K562 (cell line): ENCODE measurements at regions not wholly inside any gene's neighbourhood (a gene's known extent, or its start where the extent isn't known, plus 50 kb on each side); places are given as distances from the start of the nearest gene placed in this dataset.

Experiments
- ATAC-seq: fragments of 200-7000 bp; cut with Tn5 transposase; 3 replicates; pipeline ENCODE4 v1.9.1; 2020; ENCODE audit warnings: moderate library complexity
- BruUV-seq: library from RNA; stranded (reverse); fragments of 400-500 nt; replicated peaks from 2 replicates; lab custom pipeline; 2021; lab: Mats Ljungman, UMichigan
- CTCF ChIA-PET: fragments of 300-600 bp; formaldehyde crosslinking; extraction: SDS; loops from one replicate; lab custom pipeline; 2021; ENCODE audit warnings: low intra/inter-chr PET ratio; lab: Yijun Ruan, JAX
- POLR2A ChIA-PET: fragments of 300-600, 350-650 bp; sonication (Branson Sonifier 250); formaldehyde crosslinking; extraction: SDS; loops from one replicate; lab custom pipeline; 2021; ENCODE audit warnings: antibody characterized with exemption, inconsistent platforms; lab: Yijun Ruan, JAX
- DNase-seq, 4 experiments: peaks; one replicate each; pipeline versions ENCODE4 v3.0.0 to v3.0.0-alpha.2; 2011 to 2018; ENCODE audit warnings: low spot score in 3 of 4, mixed read lengths in 3 of 4; ENCODE audit errors: extremely low read depth in 1 of 4
- FAIRE-seq: peaks from 2 replicates; lab custom pipeline; 2011; peaks lifted over from hg19 to GRCh38; lab: Jason Lieb, UNC
- H2AFZ ChIP-seq: 2 replicates; pipeline ENCODE4 v1.6.0; 2011; ENCODE audit warnings: low read depth, low read length, control low read depth, inconsistent platforms
- H3K27ac ChIP-seq: fragments of 200-600 bp; 3 replicates; pipeline ENCODE4 v1.8.0; 2011; ENCODE audit warnings: low read depth, mild to moderate bottlenecking, control low read depth, inconsistent platforms, low read length, moderate library complexity, mixed read lengths; ENCODE audit errors: extremely low read depth
- H3K27me3 ChIP-seq, 2 experiments: fragments of 300-600 bp in 1 of 2; 2 replicates in 1 of 2; 3 replicates in 1 of 2; pipeline versions ENCODE4 v1.6.0 to v1.8.0; 2011; ENCODE audit warnings: inconsistent platforms in 2 of 2, low read length in 2 of 2, mild to moderate bottlenecking in 1 of 2, mixed read lengths in 1 of 2, moderate library complexity in 1 of 2; ENCODE audit not compliant: control insufficient read depth in 2 of 2, insufficient read depth in 2 of 2
- H3K36me3 ChIP-seq: fragments of 300-600 bp; 3 replicates; pipeline ENCODE4 v1.8.0; 2011; ENCODE audit warnings: mild to moderate bottlenecking, low read length, inconsistent platforms; ENCODE audit not compliant: control insufficient read depth, insufficient read depth
- H3K4me1 ChIP-seq, 2 experiments: fragments of 200-600 bp in 1 of 2; replicated peaks in 1 of 2; 2 replicates in 1 of 2; 3 replicates in 1 of 2; pipeline versions ENCODE4 v1.5.1 to v1.8.0; 2011; ENCODE audit warnings: inconsistent platforms in 2 of 2, low read length in 2 of 2, mild to moderate bottlenecking in 1 of 2, mixed read lengths in 1 of 2, moderate library complexity in 1 of 2; ENCODE audit not compliant: control insufficient read depth in 2 of 2, insufficient read depth in 2 of 2
- H3K4me2 ChIP-seq: 2 replicates; pipeline ENCODE4 v1.6.1; 2011; ENCODE audit warnings: low read length, control low read depth, inconsistent platforms, mixed read lengths; ENCODE audit not compliant: insufficient read depth
- H3K4me3 ChIP-seq: fragments of 200-600 bp; sonication (generic), shearing (Covaris generic); 2 replicates; pipeline ENCODE4 v1.5.1; 2016; ENCODE audit warnings: control low read depth, inconsistent platforms
- H3K79me2 ChIP-seq: fragments of 200-600 bp; 3 replicates; pipeline ENCODE4 v1.8.0; 2011; ENCODE audit warnings: low read length, inconsistent platforms; ENCODE audit not compliant: control insufficient read depth, insufficient read depth
- H3K9ac ChIP-seq, 2 experiments: 2 replicates each; pipeline versions ENCODE4 v1.6.0 to v1.6.1; 2011; ENCODE audit warnings: low read depth in 2 of 2, low read length in 2 of 2, control low read depth in 1 of 2, inconsistent platforms in 1 of 2, mild to moderate bottlenecking in 1 of 2, mixed read lengths in 1 of 2; ENCODE audit not compliant: insufficient read depth in 1 of 2
- H3K9me1 ChIP-seq: one replicate; pipeline ENCODE4 v1.6.0; 2011; ENCODE audit warnings: inconsistent platforms, mild to moderate bottlenecking, low read length, moderate library complexity; ENCODE audit not compliant: control insufficient read depth, insufficient read depth
- H3K9me3 ChIP-seq: replicated peaks from 2 replicates; pipeline ENCODE4 v1.5.1; 2011; ENCODE audit warnings: low read depth, low read length, inconsistent platforms; ENCODE audit not compliant: control insufficient read depth, insufficient read depth
- H4K20me1 ChIP-seq: replicated peaks from 2 replicates; pipeline ENCODE4 v1.6.1; 2011; ENCODE audit warnings: low read length, inconsistent platforms, mixed read lengths; ENCODE audit not compliant: control insufficient read depth, insufficient read depth
- ESRRA ChIP-seq: fragments of 450-650 bp; IDR thresholded peaks from 2 replicates; pipeline ENCODE4 v1.6.1; 2014; ENCODE audit warnings: low read depth, mild to moderate bottlenecking, moderate library complexity, borderline replicate concordance
- ID3 ChIP-seq, 2 experiments: fragments of 250-450 bp in 1 of 2; fragments of 450-650 bp in 1 of 2; sonication (Bioruptor Pico) in 1 of 2; IDR thresholded peaks; 2 replicates each; pipeline versions ENCODE4 v1.6.1 to v1.8.0; 2016 to 2021; ENCODE audit warnings: mild to moderate bottlenecking in 2 of 2, moderate library complexity in 2 of 2, missing compliant biosample characterization in 1 of 2, missing genetic modification characterization in 1 of 2
- RBM25 ChIP-seq: fragments of 200-400 bp; formaldehyde crosslinking; IDR thresholded peaks from 2 replicates; pipeline ENCODE4 v1.6.1; 2018; ENCODE audit warnings: low read length, low read depth, moderate library complexity; ENCODE audit not compliant: severe bottlenecking
- SNRNP70 ChIP-seq: fragments of 200-400 bp; formaldehyde crosslinking; optimal IDR thresholded peaks from 2 replicates; pipeline ENCODE3; 2017; ENCODE audit warnings: low read depth, low read length
- ZBTB11 ChIP-seq, 3 experiments: fragments of 200-800 bp in 1 of 3; fragments of 250-450 bp in 1 of 3; fragments of 450-650 bp in 1 of 3; sonication (Bioruptor Pico) in 1 of 3; sonication (Bioruptor generic) in 1 of 3; formaldehyde crosslinking in 1 of 3; IDR thresholded peaks; 2 replicates each; pipeline versions ENCODE4 v1.6.1 to v1.8.0; 2016 to 2022; ENCODE audit warnings: mild to moderate bottlenecking in 2 of 3, missing genetic modification characterization in 2 of 3, missing compliant biosample characterization in 1 of 3, moderate library complexity in 1 of 3
- ZNF121 ChIP-seq: sonication (generic); formaldehyde crosslinking; conservative IDR thresholded peaks from 2 replicates; pipeline ENCODE4 v1.8.0; 2022; ENCODE audit warnings: missing genetic modification reagents
- WGBS: fragments of 100-300 bp; shearing (Covaris generic); methylation state at CpG from one replicate; pipeline ENCODE4 v1.1.6; 2016; ENCODE audit warnings: low coverage, mixed read lengths; ENCODE audit not compliant: insufficient coverage; ENCODE audit errors: missing lambda C conversion rate; 5-methylcytosine and 5-hydroxymethylcytosine counted together
- in situ Hi-C: fragments of 300-500 bp; cut with MboI; formaldehyde crosslinking; loops from 4 replicates; pipeline ENCODE4 v1.15.0; 2018; ENCODE audit warnings: inconsistent platforms, mixed read lengths
- intact Hi-C: fragments of 100-400 bp; cut with micrococcal nuclease; formaldehyde crosslinking; loops from 2 replicates; pipeline ENCODE4 v1.14.2; 2022
- TF ChIP-seq, protein P1 (sequence below): sonication (generic); formaldehyde crosslinking; IDR thresholded peaks from 2 replicates; pipeline ENCODE4 v1.8.0; 2022; ENCODE audit warnings: mild to moderate bottlenecking, missing genetic modification reagents

- Histone ChIP-seq H3K9me1 (no peaks in the 10 kb centered on the region), H3K9ac (no peak overlapping the region), H3K9me3 (no peaks in the 10 kb centered on the region), H3K79me2 (no peaks in the 10 kb centered on the region), H4K20me1 (no peaks in the 10 kb centered on the region), H3K4me2 (no peak overlapping the region), H3K4me1 (peaks cover 7 to 11% of the 10 kb centered on the region in 2 experiments; a peak in 4 of 5 replicates), H3K27me3 (peaks cover 0 to 5% of the 10 kb centered on the region in 2 experiments; a peak in 1 of 5 replicates), H3K27ac (no peak overlapping the region), H2AFZ (no peak overlapping the region), H3K4me3 (no peak overlapping the region), H3K36me3 (no peaks in the 10 kb centered on the region)
- TF ChIP-seq ID3 (CRISPR knock-in tag; IDR thresholded peaks at IDR 0.05) (no peak), ID3 (tag; IDR thresholded peaks at IDR 0.05) (no peak), RBM25 (peak; percentile 15), ZNF121 (CRISPR knock-in tag) (peak; percentile 78), ESRRA (0 out of 2 replicates have a peak, but pooled peaks have one; percentile 23)
- intact Hi-C loops: no loop called here
- 0% methylated on average over 1 of the region's 1 CpG for WGBS
- in situ Hi-C loops: no loop called here
- no peak for FAIRE-seq
- ChIA-PET POLR2A (interaction anchor here (1.3 kb wide), 1 partner anchor 14 kb away, joined by 5 read pairs; no protein-coding TSS in a partner anchor), CTCF (no interaction called here)
- no peak for DNase-seq
- no peak for ATAC-seq
- no TSS peak for BruUV-seq
Measured at GRCh38 chr6:15822835-15823234, 160.0 kb upstream of the DTNBP1 start.

DNA sequence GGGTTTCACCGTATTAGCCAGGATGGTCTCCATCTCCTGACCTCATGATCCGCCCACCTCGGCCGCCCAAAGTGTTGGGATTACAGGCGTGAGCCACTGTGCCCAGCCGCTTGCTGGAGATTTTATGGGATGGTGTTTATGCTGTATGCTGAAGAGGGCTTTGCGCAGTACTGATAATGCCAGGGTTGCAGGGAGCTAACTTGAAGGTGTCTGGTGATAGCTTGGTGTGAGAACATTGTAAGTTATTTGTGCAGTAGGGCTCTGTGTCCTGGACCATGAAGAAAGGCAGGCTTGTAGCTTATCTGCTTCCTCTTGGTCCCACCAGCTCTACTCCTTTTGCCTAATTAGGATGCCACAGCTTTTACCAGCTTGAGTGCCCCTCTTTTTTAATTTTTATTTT lies 157.0 kb upstream of the DTNBP1 start:
- Histone ChIP-seq H3K4me2 (no peak overlapping the region), H3K4me1 (peaks cover 8 to 10% of the 10 kb centered on the region in 2 experiments; a peak in 4 of 5 replicates), H2AFZ (no peak overlapping the region), H3K4me3 (no peak overlapping the region), H3K27me3 (peaks cover 0 to 5% of the 10 kb centered on the region in 2 experiments; a peak in 1 of 5 replicates), H3K27ac (no peak overlapping the region), H3K9ac (no peak overlapping the region), H3K36me3 (no peaks in the 10 kb centered on the region), H3K79me2 (no peaks in the 10 kb centered on the region), H3K9me1 (no peaks in the 10 kb centered on the region), H3K9me3 (no peaks in the 10 kb centered on the region), H4K20me1 (no peaks in the 10 kb centered on the region)
- ATAC-seq (no peak; the same call in 2 of the 3 replicates), FAIRE-seq (no peak), DNase-seq (no peak)
- WGBS: 89% methylated on average over 7 of the region's 7 CpGs
- POLR2A ChIA-PET: interaction anchor here (2.4 kb wide), 1 partner anchor 9 kb away, joined by 10 read pairs; no protein-coding TSS in a partner anchor
- in situ Hi-C loops: no loop called here
- no TSS peak for BruUV-seq
- intact Hi-C loops: no loop called here
- CTCF ChIA-PET: no interaction called here
- no peak for TF ChIP-seq ZBTB11 (CRISPR knock-in tag; IDR thresholded peaks at IDR 0.05)
- TF ChIP-seq, protein P1, sequence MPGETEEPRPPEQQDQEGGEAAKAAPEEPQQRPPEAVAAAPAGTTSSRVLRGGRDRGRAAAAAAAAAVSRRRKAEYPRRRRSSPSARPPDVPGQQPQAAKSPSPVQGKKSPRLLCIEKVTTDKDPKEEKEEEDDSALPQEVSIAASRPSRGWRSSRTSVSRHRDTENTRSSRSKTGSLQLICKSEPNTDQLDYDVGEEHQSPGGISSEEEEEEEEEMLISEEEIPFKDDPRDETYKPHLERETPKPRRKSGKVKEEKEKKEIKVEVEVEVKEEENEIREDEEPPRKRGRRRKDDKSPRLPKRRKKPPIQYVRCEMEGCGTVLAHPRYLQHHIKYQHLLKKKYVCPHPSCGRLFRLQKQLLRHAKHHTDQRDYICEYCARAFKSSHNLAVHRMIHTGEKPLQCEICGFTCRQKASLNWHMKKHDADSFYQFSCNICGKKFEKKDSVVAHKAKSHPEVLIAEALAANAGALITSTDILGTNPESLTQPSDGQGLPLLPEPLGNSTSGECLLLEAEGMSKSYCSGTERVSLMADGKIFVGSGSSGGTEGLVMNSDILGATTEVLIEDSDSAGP (CRISPR knock-in tag): no peak
- no peak for TF ChIP-seq SNRNP70
